Esophagus muscularis mucosa (tissue), 4 donors: ENCODE measurements at regions not wholly inside any gene's neighbourhood (a gene's known extent, or its start where the extent isn't known, plus 50 kb on each side); places are given as distances from the start of the nearest gene placed in this dataset.

Experiments used
- CTCF ChIP-seq, 3 experiments: fragments of 200-600 bp in 2 of 3; fragments of 450-650 bp in 1 of 3; sonication (generic) in 2 of 3; IDR thresholded peaks; one replicate each; pipeline ENCODE4 v1.5.1; 2017 to 2019; ENCODE audit warnings: antibody characterized with exemption in 3 of 3, mild to moderate bottlenecking in 2 of 3, moderate library complexity in 1 of 3
- EP300 ChIP-seq: sonication (generic); formaldehyde crosslinking; IDR thresholded peaks from one replicate; pipeline ENCODE4 v1.6.1; 2017; ENCODE audit warnings: antibody characterized with exemption
- POLR2A ChIP-seq: fragments of 450-650 bp; IDR thresholded peaks from one replicate; pipeline ENCODE4 v1.6.1; 2017; ENCODE audit warnings: antibody characterized with exemption, moderate library complexity, mild to moderate bottlenecking, low read depth
- POLR2AphosphoS5 ChIP-seq, 2 donors: sonication (generic); formaldehyde crosslinking; IDR thresholded peaks; one replicate each; pipeline ENCODE4 v1.6.1; 2017; ENCODE audit warnings: antibody characterized with exemption in 2 of 2

GRCh38 chr5:154609251-154609650, 131.2 kb upstream of the HAND1 start:
- TF ChIP-seq CTCF (IDR thresholded peaks at IDR 0.05): no peak
- TF ChIP-seq POLR2A: no peak
- no peak for TF ChIP-seq EP300
- no peak for TF ChIP-seq POLR2AphosphoS5 (IDR thresholded peaks at IDR 0.05)
